ENCODE measurements at regions not wholly inside any gene's neighbourhood (a gene's known extent, or its start where the extent isn't known, plus 50 kb on each side); places are given as distances from the start of the nearest gene placed in this dataset.

DNA sequence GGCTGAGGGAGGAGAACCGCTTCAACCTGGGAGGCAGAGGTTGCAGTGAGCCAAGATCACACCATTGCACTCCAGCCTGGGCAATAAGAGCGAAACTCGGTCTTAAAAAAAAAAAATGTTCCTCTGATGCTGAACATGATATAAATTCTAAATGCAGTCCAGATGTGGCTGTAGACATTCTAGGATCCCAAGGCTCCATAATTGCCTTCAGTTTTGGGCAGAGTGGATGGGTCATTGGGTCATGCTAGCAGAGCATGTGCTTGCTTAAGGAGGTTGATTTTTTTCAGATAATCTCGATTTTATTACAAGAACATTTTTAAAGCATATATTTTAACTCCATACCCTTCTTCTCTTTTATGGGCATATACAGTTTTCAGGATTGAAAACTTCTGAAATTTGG, 112.0 kb downstream of the UTRN start:
- 96% methylated on average over 4 of the region's 4 CpGs for WGBS

More for the DNA sequence above, 112.0 kb downstream of the UTRN start:
- no peak overlapping the region for H3K9ac ChIP-seq (ENCODE audit: low read depth in 1 of 2, low read length in 2 of 2)
- H3K4me1 ChIP-seq (ENCODE audit: control insufficient read depth in 4 of 4, insufficient read depth in 4 of 4, low read length in 3 of 4), result peaks cover 0 to 6% (median 4%) of the 10 kb centered on the region in 4 donors
- H3K36me3 ChIP-seq (ENCODE audit: control insufficient read depth in 4 of 4, insufficient read depth in 3 of 4, low read depth in 1 of 4, low read length in 3 of 4), result peaks cover 0 to 3% (median 0%) of the 10 kb centered on the region in 4 donors
- no peak overlapping the region for H3K27ac ChIP-seq (ENCODE audit: low read depth in 1 of 2, low read length in 2 of 2)
- no peak for DNase-seq (ENCODE audit: low spot score)
- no peaks in the 10 kb centered on the region for H3K27me3 ChIP-seq (ENCODE audit: control insufficient read depth in 4 of 4, insufficient read depth in 4 of 4, low read length in 3 of 4)
- H3K9me3 ChIP-seq (ENCODE audit: control insufficient read depth in 4 of 4, low read length in 3 of 4), result peaks cover 0 to 5% (median 2%) of the 10 kb centered on the region in 4 donors
- H3K4me3 ChIP-seq (ENCODE audit: low read depth in 1 of 3, low read length in 3 of 3), result no peak overlapping the region
- TF ChIP-seq MAX (IDR thresholded peaks at IDR 0.05) (no peak), FOXA1 (IDR thresholded peaks at IDR 0.05) (no peak), NR2F2 (IDR thresholded peaks at IDR 0.05) (no peak), TAF1 (conservative IDR thresholded peaks at IDR 0.05) (no peak), HNF4G (IDR thresholded peaks at IDR 0.05) (no peak), SP1 (IDR thresholded peaks at IDR 0.05) (no peak), EGR1 (IDR thresholded peaks at IDR 0.05; ENCODE audit: low read depth in 2 of 2) (no peak), FOXA2 (IDR thresholded peaks at IDR 0.05) (no peak), CTCF (IDR thresholded peaks at IDR 0.05; ENCODE audit: low read depth, low read length, missing input control) (no peak), RXRA (IDR thresholded peaks at IDR 0.05) (no peak), HNF4A (conservative IDR thresholded peaks at IDR 0.05) (no peak), GABPA (IDR thresholded peaks at IDR 0.05 in 1 of 2, conservative IDR thresholded peaks at IDR 0.05 in 1 of 2) (no peak), YY1 (IDR thresholded peaks at IDR 0.05) (no peak), RAD21 (IDR thresholded peaks at IDR 0.05) (no peak), JUND (IDR thresholded peaks at IDR 0.05) (no peak)
- TF ChIP-seq, protein P1, sequence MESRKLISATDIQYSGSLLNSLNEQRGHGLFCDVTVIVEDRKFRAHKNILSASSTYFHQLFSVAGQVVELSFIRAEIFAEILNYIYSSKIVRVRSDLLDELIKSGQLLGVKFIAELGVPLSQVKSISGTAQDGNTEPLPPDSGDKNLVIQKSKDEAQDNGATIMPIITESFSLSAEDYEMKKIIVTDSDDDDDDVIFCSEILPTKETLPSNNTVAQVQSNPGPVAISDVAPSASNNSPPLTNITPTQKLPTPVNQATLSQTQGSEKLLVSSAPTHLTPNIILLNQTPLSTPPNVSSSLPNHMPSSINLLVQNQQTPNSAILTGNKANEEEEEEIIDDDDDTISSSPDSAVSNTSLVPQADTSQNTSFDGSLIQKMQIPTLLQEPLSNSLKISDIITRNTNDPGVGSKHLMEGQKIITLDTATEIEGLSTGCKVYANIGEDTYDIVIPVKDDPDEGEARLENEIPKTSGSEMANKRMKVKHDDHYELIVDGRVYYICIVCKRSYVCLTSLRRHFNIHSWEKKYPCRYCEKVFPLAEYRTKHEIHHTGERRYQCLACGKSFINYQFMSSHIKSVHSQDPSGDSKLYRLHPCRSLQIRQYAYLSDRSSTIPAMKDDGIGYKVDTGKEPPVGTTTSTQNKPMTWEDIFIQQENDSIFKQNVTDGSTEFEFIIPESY (IDR thresholded peaks at IDR 0.05), result no peak
- TF ChIP-seq, protein P2, sequence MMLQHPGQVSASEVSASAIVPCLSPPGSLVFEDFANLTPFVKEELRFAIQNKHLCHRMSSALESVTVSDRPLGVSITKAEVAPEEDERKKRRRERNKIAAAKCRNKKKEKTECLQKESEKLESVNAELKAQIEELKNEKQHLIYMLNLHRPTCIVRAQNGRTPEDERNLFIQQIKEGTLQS (IDR thresholded peaks at IDR 0.05), result no peak
- TF ChIP-seq, protein P3, sequence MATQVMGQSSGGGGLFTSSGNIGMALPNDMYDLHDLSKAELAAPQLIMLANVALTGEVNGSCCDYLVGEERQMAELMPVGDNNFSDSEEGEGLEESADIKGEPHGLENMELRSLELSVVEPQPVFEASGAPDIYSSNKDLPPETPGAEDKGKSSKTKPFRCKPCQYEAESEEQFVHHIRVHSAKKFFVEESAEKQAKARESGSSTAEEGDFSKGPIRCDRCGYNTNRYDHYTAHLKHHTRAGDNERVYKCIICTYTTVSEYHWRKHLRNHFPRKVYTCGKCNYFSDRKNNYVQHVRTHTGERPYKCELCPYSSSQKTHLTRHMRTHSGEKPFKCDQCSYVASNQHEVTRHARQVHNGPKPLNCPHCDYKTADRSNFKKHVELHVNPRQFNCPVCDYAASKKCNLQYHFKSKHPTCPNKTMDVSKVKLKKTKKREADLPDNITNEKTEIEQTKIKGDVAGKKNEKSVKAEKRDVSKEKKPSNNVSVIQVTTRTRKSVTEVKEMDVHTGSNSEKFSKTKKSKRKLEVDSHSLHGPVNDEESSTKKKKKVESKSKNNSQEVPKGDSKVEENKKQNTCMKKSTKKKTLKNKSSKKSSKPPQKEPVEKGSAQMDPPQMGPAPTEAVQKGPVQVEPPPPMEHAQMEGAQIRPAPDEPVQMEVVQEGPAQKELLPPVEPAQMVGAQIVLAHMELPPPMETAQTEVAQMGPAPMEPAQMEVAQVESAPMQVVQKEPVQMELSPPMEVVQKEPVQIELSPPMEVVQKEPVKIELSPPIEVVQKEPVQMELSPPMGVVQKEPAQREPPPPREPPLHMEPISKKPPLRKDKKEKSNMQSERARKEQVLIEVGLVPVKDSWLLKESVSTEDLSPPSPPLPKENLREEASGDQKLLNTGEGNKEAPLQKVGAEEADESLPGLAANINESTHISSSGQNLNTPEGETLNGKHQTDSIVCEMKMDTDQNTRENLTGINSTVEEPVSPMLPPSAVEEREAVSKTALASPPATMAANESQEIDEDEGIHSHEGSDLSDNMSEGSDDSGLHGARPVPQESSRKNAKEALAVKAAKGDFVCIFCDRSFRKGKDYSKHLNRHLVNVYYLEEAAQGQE (IDR thresholded peaks at IDR 0.05), result no peak

Data from liver (tissue), 8 donors.